ENCODE measurements at regions not wholly inside any gene's neighbourhood (a gene's known extent, or its start where the extent isn't known, plus 50 kb on each side); places are given as distances from the start of the nearest gene placed in this dataset.

- TF ChIP-seq REST (IDR thresholded peaks at IDR 0.05; ENCODE audit: low read depth, low read length), result 0 out of 2 replicates have a peak, but pooled peaks have one; percentile 44
- peak; percentile 86 for TF ChIP-seq POLR2AphosphoS5 (IDR thresholded peaks at IDR 0.05; ENCODE audit: low read depth, low read length)
- TF ChIP-seq NFIC (IDR thresholded peaks at IDR 0.05; ENCODE audit: borderline replicate concordance), result peak; percentile 96
- TF ChIP-seq TCF12 (IDR thresholded peaks at IDR 0.05), result peak; percentile 97
- no peak for TF ChIP-seq RAD21 (IDR thresholded peaks at IDR 0.05; ENCODE audit: low read length)
Observed at GRCh38 chr13:110012102-110012739, 225.8 kb upstream of the IRS2 start (continued).

DNA sequence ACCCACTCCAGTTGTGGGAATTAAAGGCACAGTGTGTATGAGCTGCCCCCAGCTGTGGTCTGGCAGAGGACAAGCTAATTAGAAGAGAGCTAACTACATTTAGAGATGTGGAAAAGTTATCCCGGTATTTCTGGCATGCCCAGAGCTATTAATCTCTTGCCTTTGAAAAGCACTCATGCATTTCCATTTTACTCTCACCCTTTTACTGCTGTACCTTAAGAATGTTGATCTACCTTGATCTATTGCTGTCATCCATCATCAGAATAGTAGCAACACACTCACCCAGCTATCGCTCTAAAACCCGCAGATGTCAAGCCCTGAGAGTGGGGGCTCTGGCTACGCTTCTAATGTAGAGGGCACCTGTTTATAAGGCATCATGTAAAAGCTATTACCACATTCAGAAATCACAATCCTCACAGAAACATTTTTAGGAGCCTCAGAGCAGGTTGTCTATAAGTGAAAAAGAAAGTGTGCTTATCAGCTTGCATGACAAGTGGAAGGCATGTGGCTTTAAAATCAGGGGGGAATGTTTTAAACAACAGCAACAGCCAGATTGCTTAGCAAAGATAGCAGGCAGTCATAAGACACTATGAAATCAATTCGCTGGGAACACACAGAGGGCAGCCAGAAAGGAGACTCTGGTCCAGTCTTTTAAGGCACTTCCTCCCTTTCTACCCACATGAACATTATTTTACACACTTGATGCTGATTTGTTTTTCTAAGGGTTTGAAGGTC, 224.2 kb upstream of the IRS2 start:
- TF ChIP-seq USF2 (IDR thresholded peaks at IDR 0.05; ENCODE audit: borderline replicate concordance, low read depth, low read length), result no peak
- TF ChIP-seq RFX5 (IDR thresholded peaks at IDR 0.05; ENCODE audit: low read length), result no peak
- TF ChIP-seq GATA2 (CRISPR knock-in tag; IDR thresholded peaks at IDR 0.05), result peak; percentile 47
- no peak for TF ChIP-seq MEF2A (IDR thresholded peaks at IDR 0.05; ENCODE audit: borderline replicate concordance, low read depth)
- TF ChIP-seq, protein P1, sequence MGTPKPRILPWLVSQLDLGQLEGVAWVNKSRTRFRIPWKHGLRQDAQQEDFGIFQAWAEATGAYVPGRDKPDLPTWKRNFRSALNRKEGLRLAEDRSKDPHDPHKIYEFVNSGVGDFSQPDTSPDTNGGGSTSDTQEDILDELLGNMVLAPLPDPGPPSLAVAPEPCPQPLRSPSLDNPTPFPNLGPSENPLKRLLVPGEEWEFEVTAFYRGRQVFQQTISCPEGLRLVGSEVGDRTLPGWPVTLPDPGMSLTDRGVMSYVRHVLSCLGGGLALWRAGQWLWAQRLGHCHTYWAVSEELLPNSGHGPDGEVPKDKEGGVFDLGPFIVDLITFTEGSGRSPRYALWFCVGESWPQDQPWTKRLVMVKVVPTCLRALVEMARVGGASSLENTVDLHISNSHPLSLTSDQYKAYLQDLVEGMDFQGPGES (IDR thresholded peaks at IDR 0.05; ENCODE audit: low read depth, low read length), result no peak
- no peak for TF ChIP-seq FOXJ3 (CRISPR knock-in tag; IDR thresholded peaks at IDR 0.05)
- 0 out of 2 replicates have a peak, but pooled peaks have one; percentile 37 for TF ChIP-seq PBX3 (IDR thresholded peaks at IDR 0.05)
- ChIA-PET POLR2A (no interaction called here), CTCF (interaction anchor here (1.6 kb wide), 1 partner anchor 11 kb away, joined by 3 read pairs; no protein-coding TSS in a partner anchor)
- Histone ChIP-seq H3K4me1 (ENCODE audit: control insufficient read depth in 1 of 2, insufficient read depth in 2 of 2, low read depth in 1 of 2, low read length in 1 of 2) (peaks cover 13 to 32% of the 10 kb centered on the region in 2 experiments), H3K79me2 (ENCODE audit: insufficient read depth) (no peaks in the 10 kb centered on the region), H3K36me3 (replicated peaks in 1 of 2; ENCODE audit: control insufficient read depth in 1 of 2, insufficient read depth in 2 of 2, low read length in 1 of 2) (no peaks in the 10 kb centered on the region), H3K9me2 (no peaks in the 10 kb centered on the region), H3K27me3 (ENCODE audit: insufficient read depth) (no peaks in the 10 kb centered on the region), H3K9ac (no peak overlapping the region), H3F3A (replicated peaks; ENCODE audit: insufficient read depth) (peaks cover 35% of the 10 kb centered on the region), H3K4me2 (peak overlapping the region; percentile 41), H3K9me3 (no peaks in the 10 kb centered on the region), H3K4me3 (ENCODE audit: low read depth in 2 of 2, low read length in 1 of 2) (no peak overlapping the region), H3K27ac (ENCODE audit: low read depth in 2 of 2, low read length in 1 of 2) (peak overlapping the region; percentile 87 to 98; a peak in 3 of 4 replicates), H4K20me1 (ENCODE audit: insufficient read depth) (no peaks in the 10 kb centered on the region), H2AFZ (ENCODE audit: low read depth) (peak overlapping the region; percentile 10; the same call in 1 of the 2 replicates)
- 47% methylated on average over 5 of the region's 5 CpGs for WGBS (ENCODE audit: low lambda C conversion rate)
- DNase-seq, result no peak
